ENCODE measurements at regions not wholly inside any gene's neighbourhood (a gene's known extent, or its start where the extent isn't known, plus 50 kb on each side); places are given as distances from the start of the nearest gene placed in this dataset.

- no peak for FAIRE-seq
- Histone ChIP-seq H3K4me1 (no peaks in the 10 kb centered on the region), H3K4me2 (no peak overlapping the region), H3K4me3 (no peak overlapping the region), H3K27ac (no peak overlapping the region), H3K9me3 (peaks cover 10% of the 10 kb centered on the region; the same call in 1 of the 3 replicates)
- no peak for DNase-seq (ENCODE audit: low read depth in 1 of 2, low spot score in 1 of 2)
- ATAC-seq: no peak
- POLR2A ChIA-PET: no interaction called here
- WGBS (ENCODE audit: missing lambda C conversion rate): 6% methylated on average over 3 of the region's 3 CpGs
- TF ChIP-seq, protein P1, sequence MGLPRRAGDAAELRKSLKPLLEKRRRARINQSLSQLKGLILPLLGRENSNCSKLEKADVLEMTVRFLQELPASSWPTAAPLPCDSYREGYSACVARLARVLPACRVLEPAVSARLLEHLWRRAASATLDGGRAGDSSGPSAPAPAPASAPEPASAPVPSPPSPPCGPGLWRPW (IDR thresholded peaks at IDR 0.05): no peak
- no peak for TF ChIP-seq HDAC2 (IDR thresholded peaks at IDR 0.05)
- no peak for TF ChIP-seq BHLHE40 (IDR thresholded peaks at IDR 0.05; ENCODE audit: low read depth, low read length)
- TF ChIP-seq ZFP36 (IDR thresholded peaks at IDR 0.05; ENCODE audit: borderline replicate concordance, partially characterized antibody): no peak
- no peak for TF ChIP-seq MYC (IDR thresholded peaks at IDR 0.05; ENCODE audit: borderline replicate concordance, low read length)
- TF ChIP-seq ZSCAN20 (CRISPR knock-in tag; IDR thresholded peaks at IDR 0.05): no peak
- no peak for TF ChIP-seq EP300 (IDR thresholded peaks at IDR 0.05)
- TF ChIP-seq, protein P2, sequence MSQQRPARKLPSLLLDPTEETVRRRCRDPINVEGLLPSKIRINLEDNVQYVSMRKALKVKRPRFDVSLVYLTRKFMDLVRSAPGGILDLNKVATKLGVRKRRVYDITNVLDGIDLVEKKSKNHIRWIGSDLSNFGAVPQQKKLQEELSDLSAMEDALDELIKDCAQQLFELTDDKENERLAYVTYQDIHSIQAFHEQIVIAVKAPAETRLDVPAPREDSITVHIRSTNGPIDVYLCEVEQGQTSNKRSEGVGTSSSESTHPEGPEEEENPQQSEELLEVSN (IDR thresholded peaks at IDR 0.05; ENCODE audit: borderline replicate concordance, low read depth): no peak
- TF ChIP-seq TFCP2L1 (CRISPR knock-in tag; IDR thresholded peaks at IDR 0.05): no peak
- CTCF ChIA-PET: interaction anchor here (0.9 to 1.6 kb wide), 6 partner anchors 15 to 273 kb away, joined by 3 to 4 read pairs (median 3); no protein-coding TSS in a partner anchor
These were observed 406.6 kb downstream of the TSHZ3 start for GRCh38 chr19:30942636-30943035.

DNA sequence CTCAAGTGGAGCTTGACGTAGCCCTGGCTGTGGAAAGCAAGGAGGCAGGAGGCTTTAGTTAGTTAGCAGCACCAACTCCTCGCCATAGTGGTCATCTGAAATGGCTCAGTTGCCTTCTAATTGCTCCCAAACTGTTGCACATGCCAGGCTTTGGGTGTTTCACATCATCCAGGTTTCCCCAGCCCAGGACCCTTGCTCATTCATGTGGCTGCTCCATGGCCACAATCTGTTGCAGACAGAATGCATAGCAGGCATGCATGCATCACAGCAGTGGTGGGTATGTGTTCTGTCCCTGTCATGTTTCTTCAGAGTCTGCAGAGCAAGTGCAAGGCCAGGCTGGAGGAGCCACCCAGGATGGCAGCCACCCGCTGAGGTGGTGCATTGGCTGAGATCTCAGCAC, 407.6 kb downstream of the TSHZ3 start:
- 17% methylated on average over 3 of the region's 3 CpGs for WGBS (ENCODE audit: missing lambda C conversion rate)
- Histone ChIP-seq H3K4me2 (no peak overlapping the region), H3K27ac (no peak overlapping the region), H3K4me3 (no peak overlapping the region), H3K9me3 (peaks cover 10% of the 10 kb centered on the region; the same call in 1 of the 3 replicates), H3K4me1 (no peaks in the 10 kb centered on the region)
- CTCF ChIA-PET: interaction anchor here (1.0 kb wide), 1 partner anchor 1283 kb away, joined by 3 read pairs; no protein-coding TSS in a partner anchor
- POLR2A ChIA-PET: no interaction called here
- no peak for DNase-seq (ENCODE audit: low read depth in 1 of 2, low spot score in 1 of 2)
- ATAC-seq: no peak
- TF ChIP-seq RCOR1 (IDR thresholded peaks at IDR 0.05; ENCODE audit: low read depth, low read length) (no peak), FOSB (CRISPR knock-in tag; IDR thresholded peaks at IDR 0.05) (no peak), ZSCAN20 (CRISPR knock-in tag; IDR thresholded peaks at IDR 0.05) (no peak), CEBPB (IDR thresholded peaks at IDR 0.05) (no peak), NPAS2 (CRISPR knock-in tag; IDR thresholded peaks at IDR 0.05; ENCODE audit: borderline replicate concordance) (no peak), JUNB (IDR thresholded peaks at IDR 0.05) (no peak), MAZ (IDR thresholded peaks at IDR 0.05; ENCODE audit: borderline replicate concordance, low read depth, low read length) (no peak), HDAC2 (IDR thresholded peaks at IDR 0.05) (no peak), HOXB13 (CRISPR knock-in tag; IDR thresholded peaks at IDR 0.05; ENCODE audit: low read depth) (no peak), ELK1 (IDR thresholded peaks at IDR 0.05; ENCODE audit: low read depth, low read length) (no peak), POLR2A (IDR thresholded peaks at IDR 0.05; ENCODE audit: low read length) (no peak), ZNF302 (CRISPR knock-in tag; IDR thresholded peaks at IDR 0.05) (no peak), ESRRA (IDR thresholded peaks at IDR 0.05; ENCODE audit: borderline replicate concordance, low read length) (no peak), CHD2 (IDR thresholded peaks at IDR 0.05; ENCODE audit: low read length, partially characterized antibody) (no peak), RNF2 (IDR thresholded peaks at IDR 0.05; ENCODE audit: borderline replicate concordance, low read depth) (no peak), EHMT2 (IDR thresholded peaks at IDR 0.05; ENCODE audit: low read depth) (no peak)
- TF ChIP-seq, protein P3, sequence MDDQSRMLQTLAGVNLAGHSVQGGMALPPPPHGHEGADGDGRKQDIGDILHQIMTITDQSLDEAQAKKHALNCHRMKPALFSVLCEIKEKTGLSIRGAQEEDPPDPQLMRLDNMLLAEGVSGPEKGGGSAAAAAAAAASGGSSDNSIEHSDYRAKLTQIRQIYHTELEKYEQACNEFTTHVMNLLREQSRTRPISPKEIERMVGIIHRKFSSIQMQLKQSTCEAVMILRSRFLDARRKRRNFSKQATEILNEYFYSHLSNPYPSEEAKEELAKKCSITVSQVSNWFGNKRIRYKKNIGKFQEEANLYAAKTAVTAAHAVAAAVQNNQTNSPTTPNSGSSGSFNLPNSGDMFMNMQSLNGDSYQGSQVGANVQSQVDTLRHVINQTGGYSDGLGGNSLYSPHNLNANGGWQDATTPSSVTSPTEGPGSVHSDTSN (IDR thresholded peaks at IDR 0.05): no peak
- TF ChIP-seq, protein P4, sequence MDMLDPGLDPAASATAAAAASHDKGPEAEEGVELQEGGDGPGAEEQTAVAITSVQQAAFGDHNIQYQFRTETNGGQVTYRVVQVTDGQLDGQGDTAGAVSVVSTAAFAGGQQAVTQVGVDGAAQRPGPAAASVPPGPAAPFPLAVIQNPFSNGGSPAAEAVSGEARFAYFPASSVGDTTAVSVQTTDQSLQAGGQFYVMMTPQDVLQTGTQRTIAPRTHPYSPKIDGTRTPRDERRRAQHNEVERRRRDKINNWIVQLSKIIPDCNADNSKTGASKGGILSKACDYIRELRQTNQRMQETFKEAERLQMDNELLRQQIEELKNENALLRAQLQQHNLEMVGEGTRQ (IDR thresholded peaks at IDR 0.05): no peak
- no peak for FAIRE-seq
